NCI-H2081 (cell line): ENCODE measurements at regions not wholly inside any gene's neighbourhood (a gene's known extent, or its start where the extent isn't known, plus 50 kb on each side); places are given as distances from the start of the nearest gene placed in this dataset.
A peak's percentile ranks its signal among the peaks of the same experiment; 100 is the strongest.

Experiments used
- DNase-seq, 2 experiments: peaks; one replicate each; lab custom pipeline; 2025; lab: John Stamatoyannopoulos, UW

DNA sequence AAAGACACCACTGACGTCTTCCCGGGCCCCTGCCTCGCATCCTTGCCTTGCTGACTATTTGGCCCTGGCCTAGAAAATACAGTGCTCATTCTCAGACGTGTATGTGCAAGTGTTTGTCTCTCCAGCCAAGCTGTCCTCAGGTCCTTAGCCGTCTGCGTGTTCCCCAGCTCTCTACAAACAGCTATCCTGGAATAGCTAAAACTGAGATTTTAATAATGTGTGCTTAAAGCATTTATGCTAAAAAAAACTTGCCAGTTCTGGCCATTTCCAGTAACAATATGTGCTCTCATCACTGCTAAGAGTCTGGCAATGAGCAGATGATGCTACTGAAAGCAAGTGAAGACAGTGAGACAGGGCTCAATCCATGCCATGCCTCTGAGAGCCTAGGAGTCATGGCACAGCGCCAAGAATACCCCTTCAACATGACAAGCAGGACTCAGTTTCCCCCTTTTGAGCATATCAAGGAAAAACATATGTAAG lies 55.7 kb downstream of the IRF2BP2 start:
- no peak for DNase-seq

DNA sequence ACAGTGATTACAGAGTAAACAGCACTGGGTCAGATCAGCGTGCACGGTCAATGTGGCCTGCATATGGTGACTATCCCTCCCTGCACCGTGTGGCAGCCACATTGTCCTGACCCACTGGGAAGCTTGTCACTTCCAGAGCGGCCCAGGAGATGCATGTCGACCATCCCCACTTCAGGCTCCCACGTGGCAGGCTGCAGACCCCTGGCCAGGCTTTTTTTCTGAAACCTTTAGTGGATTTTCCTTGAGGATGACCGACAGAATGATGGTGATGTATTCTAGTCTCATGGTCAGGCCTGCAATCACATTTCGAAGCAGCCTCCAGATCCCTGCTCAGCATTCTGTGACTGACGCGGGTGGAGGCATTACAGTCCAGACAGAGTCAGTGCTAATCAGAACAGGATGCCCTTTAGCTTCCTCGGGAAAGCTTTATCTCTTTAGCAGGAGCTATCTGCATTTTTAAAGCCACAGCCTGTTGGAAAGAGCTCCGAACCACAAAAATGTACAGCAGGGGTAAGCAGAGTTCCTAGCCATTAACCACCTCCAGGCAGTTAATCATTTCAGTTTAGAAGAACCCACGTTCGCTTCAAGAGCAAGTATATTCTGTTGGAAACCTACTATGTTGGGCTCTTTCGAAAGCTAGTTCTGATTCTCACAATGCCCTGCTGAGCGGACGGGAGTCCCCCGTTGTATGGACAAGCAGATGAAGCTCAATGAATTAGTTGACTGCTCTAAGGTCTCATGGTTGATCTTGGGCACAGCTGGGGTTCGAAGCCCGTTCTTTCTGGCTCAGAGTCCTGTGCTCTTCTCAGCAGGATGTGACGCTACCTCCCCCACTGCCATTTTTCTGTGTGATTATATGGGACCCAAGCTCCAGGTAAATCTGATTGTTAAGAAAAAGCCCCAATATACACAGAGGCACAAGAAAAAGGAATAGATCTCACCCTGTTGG lies 56.5 kb downstream of the IRF2BP2 start:
- DNase-seq, result no peak

DNA sequence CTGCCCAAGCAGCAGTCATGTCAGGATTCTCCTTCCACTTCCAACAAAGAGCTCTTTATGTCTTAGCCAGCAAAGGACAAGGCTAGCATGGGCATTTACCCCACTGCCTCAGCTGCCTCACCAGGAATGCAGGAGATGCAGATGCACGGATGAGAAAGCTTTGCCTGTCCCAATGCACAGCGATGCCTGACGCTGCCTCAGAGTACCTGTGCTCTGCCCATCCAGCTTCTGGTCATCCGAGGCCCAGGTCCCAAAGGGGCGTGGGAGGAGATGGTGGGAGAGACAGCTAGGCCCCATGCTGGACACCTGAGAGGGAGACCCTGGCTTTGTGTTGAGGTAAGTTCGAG lies 59.0 kb downstream of the IRF2BP2 start:
- DNase-seq, result no peak

DNA sequence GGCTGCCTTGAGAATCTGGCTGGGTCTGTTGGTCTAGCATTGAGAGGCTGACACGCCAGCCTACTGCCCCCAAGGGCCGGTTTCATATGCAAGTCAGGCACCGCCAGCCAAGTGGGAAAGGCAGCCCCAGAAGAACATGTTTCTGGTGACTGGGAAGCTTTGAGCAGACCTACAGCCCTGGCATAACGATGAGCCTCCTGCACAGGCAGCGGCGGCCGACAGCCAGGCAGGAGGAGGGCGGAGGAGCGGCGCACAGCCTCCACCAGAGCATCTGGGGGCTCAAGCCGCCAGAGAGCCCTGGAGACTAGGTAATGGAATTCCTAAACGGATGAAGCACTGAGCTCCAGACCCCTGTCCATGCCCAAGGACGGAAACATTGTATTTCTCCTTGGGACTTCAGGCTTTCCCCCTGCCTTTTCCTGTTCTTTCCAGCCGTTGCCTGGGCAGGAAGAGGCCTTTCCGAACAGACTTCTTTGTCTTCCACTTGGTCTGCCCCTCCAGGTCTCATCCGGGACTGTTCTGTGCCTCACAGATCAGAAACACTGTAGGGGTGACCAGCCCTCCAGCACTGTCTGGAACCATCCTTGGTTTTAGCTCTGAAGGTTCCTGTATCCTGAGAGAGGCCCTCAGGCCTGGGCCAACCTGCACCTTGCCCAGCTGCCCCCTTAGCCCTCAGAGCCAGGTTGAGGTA lies 59.5 kb downstream of the IRF2BP2 start:
- no peak for DNase-seq

DNA sequence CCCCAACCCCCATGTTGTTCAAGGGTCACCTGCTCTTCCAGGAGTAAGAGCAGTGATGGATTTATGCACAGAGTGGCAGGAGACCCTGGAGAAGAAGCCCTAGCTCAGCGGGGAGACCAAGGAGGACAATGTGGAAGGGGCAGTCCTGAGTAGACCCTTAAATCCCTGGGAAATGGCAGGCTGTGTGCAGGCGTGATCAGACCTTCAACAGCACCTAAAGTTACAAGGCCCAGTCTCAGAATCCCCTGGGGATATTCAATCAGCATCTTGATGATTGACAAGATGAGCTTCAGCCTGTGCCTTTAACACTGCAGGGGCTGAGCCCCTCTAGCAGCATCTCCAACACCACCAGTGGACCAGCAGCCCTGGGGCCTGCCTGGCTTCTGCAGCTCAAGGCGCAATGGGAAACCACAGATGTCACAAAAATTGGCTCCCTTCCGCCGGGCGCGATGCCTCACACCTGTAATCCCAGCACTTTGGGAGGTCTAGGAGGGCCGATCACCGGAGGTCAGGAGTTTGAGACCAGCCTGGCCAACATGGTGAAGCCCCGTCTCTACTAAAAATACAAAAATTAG lies 60.4 kb downstream of the IRF2BP2 start:
- DNase-seq, result no peak

DNA sequence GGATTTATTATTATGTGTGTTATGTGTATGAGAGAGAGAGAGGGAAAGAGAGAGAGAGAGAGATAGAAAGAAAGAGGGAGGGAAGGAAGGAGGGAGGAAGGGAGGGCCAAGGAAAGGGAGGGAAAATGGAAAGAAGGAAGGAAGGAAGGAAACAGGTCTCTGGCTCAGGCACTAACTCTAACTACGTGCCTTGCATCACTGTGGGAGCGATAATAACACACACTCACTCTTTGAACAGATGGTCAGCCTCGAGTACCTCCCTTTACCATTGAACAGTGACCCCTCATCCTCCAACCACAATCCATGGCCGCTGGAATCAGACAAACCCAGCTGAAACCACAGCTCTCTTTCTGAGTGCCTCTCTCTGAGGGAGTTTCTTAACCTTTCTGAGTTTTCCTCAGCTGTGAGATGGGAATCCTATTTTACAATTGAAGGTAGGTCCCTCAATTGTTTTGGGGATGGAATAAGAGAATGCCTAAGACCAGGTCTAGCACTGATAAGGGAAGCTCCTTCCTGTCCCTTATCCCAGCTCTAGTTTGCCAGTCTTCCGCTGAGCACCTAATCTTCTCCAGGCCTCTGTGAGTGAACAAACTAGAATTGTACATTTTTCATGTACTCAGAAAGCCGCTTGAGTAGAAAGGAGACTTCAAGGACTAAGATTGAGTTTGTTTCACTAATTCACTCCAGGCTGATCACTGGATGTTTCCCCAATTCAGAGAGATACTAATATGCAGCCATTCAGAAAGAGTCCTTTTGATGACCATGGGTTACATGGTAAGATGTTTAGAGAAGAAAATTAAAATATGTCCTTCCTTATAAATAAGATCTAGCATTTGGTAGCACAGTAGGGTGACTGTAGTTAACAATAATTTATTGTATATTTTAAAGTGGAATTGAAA lies 62.8 kb downstream of the IRF2BP2 start:
- DNase-seq, result no peak

DNA sequence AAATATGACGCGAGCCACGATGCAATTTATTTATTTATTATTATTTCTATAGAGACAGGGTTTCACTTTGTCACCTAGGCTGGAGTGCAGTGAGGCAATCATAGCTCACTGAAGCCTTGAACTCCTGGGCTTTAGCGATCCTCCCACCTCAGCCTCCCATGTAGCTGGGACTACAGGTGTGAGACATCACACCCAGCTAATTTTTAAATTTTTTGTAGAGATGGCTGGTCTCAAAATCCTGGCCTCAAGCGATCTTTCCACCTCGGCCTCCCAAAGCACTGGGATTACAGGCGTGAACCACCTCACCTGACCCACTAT lies 63.6 kb downstream of the IRF2BP2 start:
- no peak for DNase-seq

DNA sequence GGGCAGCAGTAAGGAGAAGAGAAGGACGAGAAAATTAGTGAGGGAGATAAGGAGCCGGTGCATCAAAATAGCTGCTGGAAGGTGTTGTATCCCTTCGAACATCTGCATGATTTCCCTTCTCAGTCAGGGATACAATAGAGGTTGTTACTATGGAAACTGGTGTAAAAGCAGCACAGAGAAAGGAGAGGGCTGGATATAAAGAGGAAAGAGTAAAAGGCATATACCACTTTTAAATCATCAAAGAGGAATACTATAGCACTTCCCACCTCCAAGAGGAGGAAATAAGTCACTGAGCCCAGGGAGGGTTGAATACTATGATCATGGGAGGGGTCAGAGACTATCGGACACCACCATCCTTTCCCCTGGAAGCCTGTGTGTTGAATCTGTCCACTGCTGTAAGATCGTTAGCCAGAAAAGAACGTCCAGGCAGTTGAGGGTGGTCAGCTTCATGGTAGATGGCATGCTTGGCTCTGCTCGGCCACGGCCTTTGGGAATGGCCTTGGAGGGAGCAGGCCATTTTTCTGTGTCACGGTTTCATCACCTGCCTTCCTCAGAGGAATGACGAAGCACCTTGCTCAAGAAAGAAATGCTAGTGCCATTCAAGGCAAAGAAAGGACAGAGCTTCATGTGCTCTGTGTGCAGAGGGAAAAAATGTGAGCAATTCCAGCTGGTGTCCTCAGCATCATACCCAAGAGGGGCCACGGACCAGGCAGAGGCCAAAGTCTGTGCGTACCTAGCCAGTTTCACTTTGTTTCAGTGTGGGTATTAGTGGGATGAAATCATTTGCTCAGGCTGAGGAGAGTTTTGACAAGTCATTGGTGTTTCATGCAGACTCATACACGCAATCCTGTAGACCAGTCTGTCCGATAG lies 64.2 kb downstream of the IRF2BP2 start:
- peak; percentile 39 to 55 for DNase-seq

DNA sequence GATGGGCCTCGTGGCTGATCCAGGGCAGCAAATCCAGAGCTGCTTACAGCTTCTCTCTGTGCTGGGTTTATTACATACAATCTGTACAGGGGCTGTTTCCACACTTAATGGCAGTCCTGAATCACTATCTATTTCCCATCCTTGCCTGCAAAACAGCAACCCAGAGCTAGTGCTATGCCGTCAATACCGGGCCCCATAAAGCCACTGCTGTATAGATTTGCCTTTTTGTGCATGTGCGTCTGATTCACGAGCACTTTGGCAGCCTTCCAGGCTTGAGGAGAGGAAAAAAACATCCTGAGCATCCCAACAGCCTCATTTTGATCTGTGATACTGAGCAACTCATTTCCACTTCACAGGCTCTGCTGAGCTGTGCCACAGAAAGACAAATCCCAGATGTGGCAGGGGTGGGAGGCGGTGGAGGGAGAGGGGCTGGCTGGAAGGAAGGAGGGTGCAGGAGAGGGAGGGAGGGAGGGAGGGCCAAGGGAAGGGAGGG lies 65.2 kb upstream of the TARBP1 start:
- DNase-seq, result peak; percentile 94 to 97

DNA sequence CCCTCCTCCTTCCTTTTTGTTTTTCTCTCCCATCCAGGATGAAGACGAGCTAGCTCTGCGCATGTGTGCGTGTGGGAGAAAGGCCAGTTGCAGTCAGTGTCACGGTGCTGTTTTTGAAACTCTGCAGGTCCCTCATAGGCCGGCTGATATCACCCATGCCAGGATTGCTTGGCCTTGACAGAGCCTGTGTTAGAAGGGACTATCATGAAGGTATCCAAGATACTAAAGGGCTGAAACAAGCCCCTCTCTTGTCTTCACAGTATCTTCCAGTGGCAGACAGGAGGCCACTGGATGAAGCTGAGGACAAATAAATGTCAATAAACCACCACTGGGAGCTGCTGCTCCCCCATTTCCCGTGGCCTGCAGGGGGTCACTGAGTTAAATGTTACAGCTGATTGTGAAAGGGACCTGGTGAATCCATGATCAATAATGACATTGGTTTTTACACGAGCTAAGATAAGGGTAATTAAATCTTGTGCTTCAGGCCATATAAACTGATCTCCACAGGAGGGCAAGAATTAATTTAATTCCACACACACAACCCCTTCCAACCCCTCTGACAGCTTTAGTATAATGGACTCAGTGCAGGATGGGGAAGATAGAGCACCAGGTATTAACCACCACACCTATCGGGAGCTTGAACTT lies 64.6 kb upstream of the TARBP1 start:
- peak in 1 of 2 experiments; percentile 77 for DNase-seq

DNA sequence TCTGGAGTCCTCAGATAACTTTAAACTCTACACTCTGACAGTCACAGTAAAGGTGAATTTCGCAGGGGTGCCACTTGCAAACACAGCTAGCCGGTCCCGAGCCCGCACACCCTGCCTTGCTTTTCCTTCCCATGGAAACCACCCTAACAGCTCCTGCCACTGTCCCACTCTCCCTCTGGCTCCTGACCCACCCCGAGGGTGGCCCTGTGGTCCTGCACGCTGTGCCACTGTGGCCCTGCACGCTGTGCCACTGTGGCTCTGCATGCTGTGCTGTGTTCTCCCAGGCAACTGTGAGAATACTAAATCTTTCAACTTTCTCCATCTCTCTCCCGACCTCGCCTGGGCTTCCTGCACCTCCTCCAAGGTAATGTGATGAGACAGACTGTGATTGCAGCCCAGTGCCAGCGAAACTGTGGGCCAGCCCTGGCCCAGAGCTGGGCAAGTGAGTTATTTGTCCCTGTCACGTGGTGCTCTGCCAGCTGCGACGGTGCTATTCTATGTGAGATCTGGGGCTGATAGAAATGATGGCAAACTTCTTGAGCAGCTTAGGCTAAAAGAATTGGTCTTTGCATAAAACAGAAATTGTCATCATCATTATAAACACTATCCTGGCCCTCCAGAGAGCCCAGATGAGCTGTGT lies 63.4 kb upstream of the TARBP1 start:
- no peak for DNase-seq

DNA sequence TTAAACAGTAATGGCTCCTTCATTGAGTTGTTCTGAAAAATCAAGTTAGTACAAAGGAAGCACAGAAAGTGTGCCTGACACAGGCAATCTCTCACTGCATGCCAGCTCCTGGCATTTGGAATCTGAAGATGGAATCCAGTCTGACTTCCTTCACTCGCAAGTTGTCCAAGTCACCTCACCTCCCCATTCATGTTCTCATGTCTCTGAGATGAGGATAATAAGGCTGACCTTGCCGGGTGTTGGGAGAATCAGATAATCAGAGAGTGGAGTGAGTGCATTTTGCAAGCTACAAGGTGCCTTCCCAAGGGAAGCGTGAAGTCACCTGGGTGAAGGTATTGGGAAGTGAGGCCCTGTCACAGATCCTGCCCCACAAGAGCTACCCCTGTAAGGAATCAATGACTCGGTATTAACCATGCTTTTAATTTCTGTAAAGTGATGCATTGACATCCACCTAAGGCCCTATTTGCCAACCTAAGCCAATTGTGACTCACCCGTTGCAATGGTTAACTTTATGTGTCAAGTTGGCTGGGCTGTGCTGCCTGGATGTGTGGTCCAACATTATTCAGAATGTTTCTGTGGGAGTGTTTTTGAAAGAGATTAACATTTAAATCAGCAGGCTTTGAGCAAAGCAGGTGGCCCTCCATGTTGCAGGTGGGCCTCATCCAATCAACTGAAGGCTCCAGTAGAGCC lies 62.5 kb upstream of the TARBP1 start:
- DNase-seq, result no peak

DNA sequence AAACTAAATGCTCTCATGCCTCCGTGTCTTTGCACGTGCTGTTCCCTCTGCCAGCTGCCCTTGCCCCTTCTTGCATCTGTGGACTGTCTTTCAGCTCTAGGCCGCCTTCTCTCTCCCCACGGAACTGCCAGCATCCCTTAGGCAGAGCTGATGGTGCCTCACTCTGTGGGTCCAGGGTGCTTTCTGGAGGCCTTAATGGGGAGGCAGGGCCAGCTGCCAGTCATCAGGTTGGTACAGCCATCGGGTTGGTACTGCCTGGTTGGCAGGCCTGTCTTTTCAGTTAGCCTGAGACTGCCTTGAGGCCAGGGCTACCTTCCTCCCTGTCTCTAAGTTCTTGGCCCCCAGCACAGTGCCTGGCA lies 61.4 kb upstream of the TARBP1 start:
- DNase-seq, result no peak

DNA sequence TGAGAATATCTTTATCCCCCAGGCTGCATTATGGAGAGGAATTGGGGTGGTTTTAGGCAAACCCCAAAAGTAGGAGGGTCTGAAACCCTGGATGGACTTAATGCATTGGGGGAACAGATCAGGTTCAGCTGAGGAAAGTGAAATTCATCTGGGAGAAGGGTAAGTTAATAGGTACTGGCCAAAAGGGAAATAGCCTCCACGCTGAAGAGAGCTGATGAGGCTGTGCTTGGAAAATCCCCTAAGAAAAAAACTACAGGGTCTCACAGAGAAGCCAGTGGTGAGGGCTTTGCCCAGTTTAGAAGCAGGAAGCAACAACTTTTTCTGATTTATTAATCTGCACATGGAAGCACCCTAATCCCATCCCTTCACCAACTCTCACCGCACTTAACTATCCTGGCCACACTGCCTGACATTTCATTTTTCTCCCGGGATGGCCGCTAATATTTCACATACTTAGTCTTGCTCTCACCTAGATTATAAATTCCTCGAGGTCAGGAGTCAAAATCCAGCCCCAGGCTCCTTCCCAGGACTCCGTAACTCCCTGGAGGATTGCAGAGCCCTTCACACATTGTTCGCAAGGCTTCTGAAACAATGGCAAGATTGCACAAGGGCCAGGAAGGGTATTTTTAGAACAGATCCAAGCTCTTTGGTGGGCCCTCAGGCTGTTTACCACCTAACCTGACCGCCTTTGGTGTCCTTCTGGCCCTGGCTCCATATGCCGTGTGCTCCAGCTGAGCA lies 60.9 kb upstream of the TARBP1 start:
- no peak for DNase-seq

DNA sequence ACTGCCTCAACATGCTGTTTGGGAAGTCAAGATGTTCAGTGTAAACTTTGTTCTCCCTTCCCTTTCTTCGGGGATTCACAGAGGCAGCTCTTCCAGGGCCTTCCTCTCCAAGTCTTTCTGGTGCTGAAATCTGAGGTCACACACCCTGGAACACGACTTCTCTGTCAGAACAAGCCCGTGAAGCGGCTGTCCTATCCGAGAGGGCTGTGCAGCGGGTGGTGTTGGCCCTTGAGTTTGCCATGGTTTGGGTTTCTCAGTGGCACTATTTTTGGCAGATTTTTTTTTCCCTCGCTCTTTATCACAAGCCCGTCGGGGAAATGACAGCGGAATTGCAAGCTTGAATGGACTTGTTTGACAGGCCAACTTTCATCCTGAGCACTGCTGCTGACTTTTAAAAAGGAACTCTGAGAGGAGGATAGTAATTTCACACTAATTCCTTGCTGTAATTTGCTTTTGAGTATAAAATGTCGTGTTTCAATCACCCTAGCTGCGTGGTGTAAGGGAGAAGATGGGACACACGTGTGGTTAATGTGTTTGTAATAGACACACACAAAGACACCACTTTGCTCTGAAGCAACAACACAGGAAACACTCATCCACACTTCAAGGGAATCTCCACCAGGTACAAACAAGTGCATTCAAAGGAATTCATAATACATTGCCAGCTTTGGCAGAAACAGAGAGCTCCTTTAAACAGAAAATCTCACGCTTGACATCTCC lies 60.1 kb upstream of the TARBP1 start:
- no peak for DNase-seq

DNA sequence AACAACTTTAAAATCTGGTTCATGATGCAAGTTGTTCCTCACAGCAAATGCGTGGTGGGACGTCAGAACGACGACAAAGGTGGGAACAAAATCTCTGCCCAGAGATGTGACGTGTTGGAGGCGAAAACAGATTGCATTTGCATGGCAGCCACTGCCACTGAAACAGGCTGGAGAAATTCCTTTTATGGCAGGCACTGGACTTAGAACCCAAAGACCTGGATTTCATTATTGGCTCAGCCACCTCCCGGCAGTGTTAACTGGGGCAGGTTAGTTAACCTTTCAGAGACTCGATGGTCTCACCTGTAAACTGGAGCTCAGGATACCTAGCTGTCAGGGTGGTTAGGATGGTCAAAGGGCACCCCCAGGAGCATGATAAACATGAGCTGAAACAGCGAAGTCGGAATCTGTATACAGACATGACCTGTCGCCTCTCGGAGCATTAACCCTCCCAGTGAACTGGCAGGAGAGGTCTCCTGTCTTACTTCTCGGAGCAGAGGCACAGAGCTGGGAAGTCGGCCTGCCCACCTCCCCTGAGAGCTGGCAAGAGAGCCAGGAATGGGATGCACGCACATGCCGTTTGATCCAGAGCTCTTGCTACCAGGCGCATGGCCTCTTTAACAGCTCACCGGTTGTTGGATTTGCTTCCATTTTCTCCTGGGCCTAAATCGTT lies 59.2 kb upstream of the TARBP1 start:
- DNase-seq, result no peak

DNA sequence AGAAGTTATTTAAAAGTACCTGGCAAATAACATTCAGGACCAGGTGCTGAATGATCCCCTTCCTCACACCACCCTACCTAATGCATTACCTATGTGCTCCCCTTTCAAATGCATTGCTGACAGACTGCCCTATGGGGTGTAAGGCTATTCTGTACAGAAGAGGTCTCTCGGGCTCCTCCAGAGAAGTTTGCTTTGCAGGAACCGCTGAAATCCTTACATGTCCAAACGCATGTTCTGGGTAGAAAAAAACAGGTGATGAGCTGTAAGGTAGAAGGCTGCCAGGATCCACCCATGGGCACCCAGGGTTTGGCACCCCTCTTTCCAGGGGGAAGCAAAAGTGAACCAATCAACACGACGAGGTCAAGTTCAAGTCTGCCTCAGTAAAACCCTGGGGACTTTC lies 58.3 kb upstream of the TARBP1 start:
- no peak for DNase-seq
